ENCODE measurements at regions not wholly inside any gene's neighbourhood (a gene's known extent, or its start where the extent isn't known, plus 50 kb on each side); places are given as distances from the start of the nearest gene placed in this dataset.

GRCh38 chr14:78086342-78086741 lies 83.8 kb upstream of the NRXN3 start:
- TF ChIP-seq CTCF (IDR thresholded peaks at IDR 0.05), result no peak
- no peak for TF ChIP-seq POLR2A (IDR thresholded peaks at IDR 0.05)

Data from heart left ventricle (tissue), 13 donors.